ENCODE measurements at regions not wholly inside any gene's neighbourhood (a gene's known extent, or its start where the extent isn't known, plus 50 kb on each side); places are given as distances from the start of the nearest gene placed in this dataset.
"Not testable (repeated sequence)": the region's sequence is repeated elsewhere in the genome, so short reads cannot be mapped to it uniquely, and the experiment has no call there.

- DNase-seq; H3K9me3 ChIP-seq (ENCODE audit: low read depth); H3K9me2 ChIP-seq (ENCODE audit: insufficient read depth); H3K27me3 ChIP-seq (replicated peaks; ENCODE audit: insufficient read depth); H3K4me3 ChIP-seq; H3K36me3 ChIP-seq (ENCODE audit: low read depth); H4K20me1 ChIP-seq (ENCODE audit: insufficient read depth); H2AFZ ChIP-seq; H3K4me1 ChIP-seq (ENCODE audit: insufficient read depth); in situ Hi-C loops (cut with MboI); H3F3A ChIP-seq (ENCODE audit: insufficient read depth); H3K9ac ChIP-seq; H3K79me2 ChIP-seq (ENCODE audit: insufficient read depth); H3K27ac ChIP-seq; H3K4me2 ChIP-seq (ENCODE audit: unreplicated experiment): not testable (repeated sequence)
- 58 to 72% methylated on average over 13 of the region's 13 CpGs for whole genome bisulfite sequencing, 2 experiments (ENCODE audit: low coverage in 1 of 2, low lambda C conversion rate in 2 of 2, missing lambda C conversion rate in 2 of 2)
Measured at GRCh38 chr2:132068407-132068806, 93.3 kb downstream of the ANKRD30BL start.

DNA sequence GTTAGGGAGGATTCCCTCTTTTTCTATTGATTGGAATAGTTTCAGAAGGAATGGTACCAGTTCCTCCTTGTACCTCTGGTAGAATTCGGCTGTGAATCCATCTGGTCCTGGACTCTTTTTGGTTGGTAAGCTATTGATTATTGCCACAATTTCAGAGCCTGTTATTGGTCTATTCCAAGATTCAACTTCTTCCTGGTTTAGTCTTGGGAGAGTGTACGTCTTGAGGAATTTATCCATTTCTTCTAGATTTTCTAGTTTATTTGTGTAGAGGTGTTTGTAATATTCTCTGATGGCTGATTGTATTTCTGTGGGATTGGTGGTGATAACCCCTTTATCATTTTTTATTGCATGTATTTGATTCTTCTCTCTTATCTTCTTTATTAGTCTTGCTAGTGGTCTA, 96.4 kb downstream of the ANKRD30BL start:
- H3K36me3 ChIP-seq (ENCODE audit: low read depth); H4K20me1 ChIP-seq (ENCODE audit: insufficient read depth); H3K27me3 ChIP-seq (replicated peaks; ENCODE audit: insufficient read depth); H3K27ac ChIP-seq; H3K79me2 ChIP-seq (ENCODE audit: insufficient read depth); H3K4me2 ChIP-seq (ENCODE audit: unreplicated experiment); H3K9me2 ChIP-seq (ENCODE audit: insufficient read depth); DNase-seq; H3K9ac ChIP-seq; H3K4me1 ChIP-seq (ENCODE audit: insufficient read depth); in situ Hi-C loops (cut with MboI); H3K9me3 ChIP-seq (ENCODE audit: low read depth); H3K4me3 ChIP-seq; H2AFZ ChIP-seq; H3F3A ChIP-seq (ENCODE audit: insufficient read depth): not testable (repeated sequence)
- 8 to 9% methylated on average over 2 of the region's 2 CpGs for WGBS, 2 experiments (ENCODE audit: low coverage in 1 of 2, low lambda C conversion rate in 2 of 2, missing lambda C conversion rate in 2 of 2)

DNA sequence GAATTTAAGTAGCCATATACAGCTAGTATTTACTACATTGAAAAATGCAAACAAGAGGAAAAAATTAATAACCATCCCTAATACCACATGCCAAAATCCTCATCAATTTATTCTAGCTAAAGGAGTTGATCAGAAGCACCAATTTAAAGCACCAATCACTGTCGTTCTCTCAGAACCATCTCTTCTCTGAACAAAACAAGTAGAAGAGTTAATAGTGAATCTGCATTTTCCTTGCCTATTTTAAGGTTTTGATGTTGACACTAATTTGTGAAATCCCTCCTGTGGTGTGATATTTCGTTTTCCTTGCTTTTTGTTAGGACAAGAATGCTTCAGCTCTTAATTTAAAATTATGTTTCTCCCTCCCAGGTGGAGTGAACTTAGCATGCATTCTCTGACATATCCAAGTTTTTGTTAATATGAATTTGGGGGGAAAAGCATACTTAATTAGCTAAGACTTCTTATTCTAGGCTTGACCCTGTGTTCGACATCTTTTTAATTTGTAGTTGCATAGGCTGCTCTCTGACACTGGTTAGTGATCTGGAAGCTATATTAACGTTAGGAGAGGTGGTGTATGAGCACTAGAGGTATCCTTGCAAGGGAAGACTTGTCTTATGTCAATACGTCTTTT, 122.0 kb downstream of the ANKRD30BL start:
- in situ Hi-C loops (cut with MboI); H3K4me1 ChIP-seq (ENCODE audit: insufficient read depth); H3K36me3 ChIP-seq (ENCODE audit: low read depth); H3K27ac ChIP-seq; H2AFZ ChIP-seq; H3K9ac ChIP-seq; H3K9me2 ChIP-seq (ENCODE audit: insufficient read depth); H3K79me2 ChIP-seq (ENCODE audit: insufficient read depth); DNase-seq; H3K9me3 ChIP-seq (ENCODE audit: low read depth); H3K4me2 ChIP-seq (ENCODE audit: unreplicated experiment); H3K4me3 ChIP-seq; H3F3A ChIP-seq (ENCODE audit: insufficient read depth); H4K20me1 ChIP-seq (ENCODE audit: insufficient read depth): not testable (repeated sequence)
- H3K27me3 ChIP-seq (replicated peaks; ENCODE audit: insufficient read depth) = peaks cover 35% of the 10 kb centered on the region
- 26 to 27% methylated on average over 5 of the region's 5 CpGs for WGBS, 2 experiments (ENCODE audit: low coverage in 1 of 2, low lambda C conversion rate in 2 of 2, missing lambda C conversion rate in 2 of 2)

- DNase-seq; H3K27ac ChIP-seq; H3K4me1 ChIP-seq (ENCODE audit: insufficient read depth); H3F3A ChIP-seq (ENCODE audit: insufficient read depth); H3K36me3 ChIP-seq (ENCODE audit: low read depth); in situ Hi-C loops (cut with MboI); H4K20me1 ChIP-seq (ENCODE audit: insufficient read depth); H3K9me2 ChIP-seq (ENCODE audit: insufficient read depth); H3K9me3 ChIP-seq (ENCODE audit: low read depth); H3K9ac ChIP-seq; H3K79me2 ChIP-seq (ENCODE audit: insufficient read depth): not testable (repeated sequence)
- 0% methylated on average over 1 of the region's 1 CpG for WGBS, 2 experiments (ENCODE audit: low coverage in 1 of 2, low lambda C conversion rate in 2 of 2, missing lambda C conversion rate in 2 of 2)
- Histone ChIP-seq H3K4me3 (peak overlapping the region; percentile 69), H3K4me2 (ENCODE audit: unreplicated experiment) (peak overlapping the region; percentile 81), H3K27me3 (replicated peaks; ENCODE audit: insufficient read depth) (peaks cover 35% of the 10 kb centered on the region), H2AFZ (peak overlapping the region; percentile 86)
- peak; percentile 96 for TF ChIP-seq EZH2 (IDR thresholded peaks at IDR 0.05; ENCODE audit: insufficient read depth, poor library complexity, severe bottlenecking)
- 0 out of 2 replicates have a peak, but pooled peaks have one; percentile 17 for TF ChIP-seq EZH2phosphoT487 (IDR thresholded peaks at IDR 0.05; ENCODE audit: insufficient read depth, low read depth)
Measured at GRCh38 chr2:132038883-132039235, 122.9 kb downstream of the ANKRD30BL start.

DNA sequence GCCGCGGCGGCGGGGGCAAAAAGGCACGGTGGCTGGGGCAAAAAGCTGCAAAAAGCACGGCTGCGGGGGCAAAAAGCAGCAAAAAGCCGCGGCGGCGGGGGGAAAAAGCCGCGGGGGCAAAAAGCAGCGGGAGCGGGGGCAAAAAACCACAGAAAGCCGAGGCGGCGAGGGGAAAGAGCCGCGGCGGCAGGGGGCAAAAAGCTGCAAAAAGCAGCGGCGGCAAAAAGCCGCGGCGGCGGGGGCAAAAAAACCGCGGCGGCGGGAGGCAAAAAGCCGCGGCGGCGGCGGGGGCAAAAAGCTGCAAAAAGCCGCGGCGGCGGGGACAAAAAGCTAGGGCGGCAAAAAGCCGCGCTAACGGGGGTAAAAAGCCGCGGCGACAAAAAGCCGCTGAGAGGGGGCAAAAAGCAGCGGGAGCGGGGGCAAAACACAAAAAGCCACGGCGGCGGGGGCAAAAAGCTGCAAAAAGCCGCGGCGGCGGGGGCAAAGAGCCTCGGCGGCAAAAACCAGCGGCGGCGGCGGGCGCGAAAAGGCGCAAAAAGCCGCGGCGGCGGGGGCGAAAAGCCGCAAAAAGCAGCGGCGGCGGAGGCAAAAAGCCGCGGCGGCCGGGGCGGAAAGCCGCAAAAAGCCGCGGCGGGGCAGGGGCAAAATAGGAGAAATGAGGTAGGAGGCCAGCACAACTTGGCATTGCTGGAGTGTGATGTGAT, 123.4 kb downstream of the ANKRD30BL start:
- Histone ChIP-seq H3K36me3 (ENCODE audit: low read depth) (no peaks in the 10 kb centered on the region), H3K4me3 (peak overlapping the region; percentile 69), H3F3A (ENCODE audit: insufficient read depth) (no peaks in the 10 kb centered on the region), H3K79me2 (ENCODE audit: insufficient read depth) (no peaks in the 10 kb centered on the region), H3K9me2 (ENCODE audit: insufficient read depth) (0 out of 2 replicates have a peak, but pooled peaks cover 4% of the 10 kb centered on the region), H3K4me2 (ENCODE audit: unreplicated experiment) (peak overlapping the region; percentile 81), H2AFZ (peak overlapping the region; percentile 86), H4K20me1 (ENCODE audit: insufficient read depth) (no peaks in the 10 kb centered on the region), H3K9me3 (ENCODE audit: low read depth) (no peaks in the 10 kb centered on the region), H3K4me1 (ENCODE audit: insufficient read depth) (no peaks in the 10 kb centered on the region), H3K27me3 (replicated peaks; ENCODE audit: insufficient read depth) (peaks cover 35% of the 10 kb centered on the region), H3K27ac (no peak overlapping the region), H3K9ac (no peak overlapping the region)
- TF ChIP-seq EZH2 (IDR thresholded peaks at IDR 0.05; ENCODE audit: insufficient read depth, poor library complexity, severe bottlenecking) = no peak
- TF ChIP-seq EZH2phosphoT487 (IDR thresholded peaks at IDR 0.05; ENCODE audit: insufficient read depth, low read depth) = peak; percentile 62; the same call in 1 of the 2 replicates
- in situ Hi-C loops (cut with MboI) = no loop called here
- peak; percentile 27 for DNase-seq
- 2 to 4% methylated on average over 18 to 78 of the region's 84 CpGs for WGBS, 2 experiments (ENCODE audit: low coverage in 1 of 2, low lambda C conversion rate in 2 of 2, missing lambda C conversion rate in 2 of 2)
